ENCODE measurements at regions not wholly inside any gene's neighbourhood (a gene's known extent, or its start where the extent isn't known, plus 50 kb on each side); places are given as distances from the start of the nearest gene placed in this dataset.
"Not testable (repeated sequence)": the region's sequence is repeated elsewhere in the genome, so short reads cannot be mapped to it uniquely, and the experiment has no call there.

DNA sequence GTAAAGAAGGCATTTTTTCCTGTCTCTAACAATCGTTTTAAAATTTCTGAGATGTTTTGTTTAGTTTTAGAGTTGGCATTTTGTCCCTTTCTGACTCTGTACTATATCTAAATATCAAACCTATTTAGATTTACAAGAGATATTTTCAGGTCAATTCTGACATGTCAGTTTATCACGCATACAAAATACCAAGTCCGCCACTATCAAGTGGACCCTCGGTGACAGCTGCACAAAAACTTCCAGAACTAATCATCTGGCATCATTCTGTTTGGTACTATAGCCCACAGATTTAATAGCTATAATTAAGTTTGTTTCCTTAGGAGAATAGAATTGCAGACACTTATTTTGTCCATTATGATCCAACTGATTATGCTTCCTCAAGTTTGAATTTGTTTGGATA lies 1278.2 kb downstream of the CDH12 start:
- H3K27ac ChIP-seq: no peak overlapping the region
- TF ChIP-seq, protein P1, sequence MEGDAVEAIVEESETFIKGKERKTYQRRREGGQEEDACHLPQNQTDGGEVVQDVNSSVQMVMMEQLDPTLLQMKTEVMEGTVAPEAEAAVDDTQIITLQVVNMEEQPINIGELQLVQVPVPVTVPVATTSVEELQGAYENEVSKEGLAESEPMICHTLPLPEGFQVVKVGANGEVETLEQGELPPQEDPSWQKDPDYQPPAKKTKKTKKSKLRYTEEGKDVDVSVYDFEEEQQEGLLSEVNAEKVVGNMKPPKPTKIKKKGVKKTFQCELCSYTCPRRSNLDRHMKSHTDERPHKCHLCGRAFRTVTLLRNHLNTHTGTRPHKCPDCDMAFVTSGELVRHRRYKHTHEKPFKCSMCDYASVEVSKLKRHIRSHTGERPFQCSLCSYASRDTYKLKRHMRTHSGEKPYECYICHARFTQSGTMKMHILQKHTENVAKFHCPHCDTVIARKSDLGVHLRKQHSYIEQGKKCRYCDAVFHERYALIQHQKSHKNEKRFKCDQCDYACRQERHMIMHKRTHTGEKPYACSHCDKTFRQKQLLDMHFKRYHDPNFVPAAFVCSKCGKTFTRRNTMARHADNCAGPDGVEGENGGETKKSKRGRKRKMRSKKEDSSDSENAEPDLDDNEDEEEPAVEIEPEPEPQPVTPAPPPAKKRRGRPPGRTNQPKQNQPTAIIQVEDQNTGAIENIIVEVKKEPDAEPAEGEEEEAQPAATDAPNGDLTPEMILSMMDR (conservative IDR thresholded peaks at IDR 0.05): no peak
- no peak for TF ChIP-seq ZFX (IDR thresholded peaks at IDR 0.05)

DNA sequence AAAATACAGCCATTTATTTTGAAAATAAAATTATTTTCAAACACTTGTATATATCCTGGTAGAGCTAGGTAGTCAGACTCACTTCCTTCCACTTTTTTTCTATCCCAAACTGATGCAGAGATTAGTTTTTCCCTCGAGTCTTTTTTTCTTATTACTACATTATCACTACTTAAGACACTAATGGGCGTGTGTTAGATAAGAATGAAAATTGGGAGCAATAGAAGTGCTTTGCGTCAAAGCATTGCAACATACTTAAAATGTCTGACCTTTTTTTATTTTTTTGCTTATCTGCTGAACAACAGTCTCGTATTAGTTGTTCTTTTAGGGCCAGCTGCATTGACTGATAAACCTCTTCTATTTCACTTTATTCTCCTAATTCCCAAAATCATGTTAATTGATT lies 1278.7 kb downstream of the CDH12 start:
- no peak overlapping the region for H3K27ac ChIP-seq
- TF ChIP-seq ZFX (IDR thresholded peaks at IDR 0.05): no peak
- TF ChIP-seq, protein P1 (conservative IDR thresholded peaks at IDR 0.05): no peak

DNA sequence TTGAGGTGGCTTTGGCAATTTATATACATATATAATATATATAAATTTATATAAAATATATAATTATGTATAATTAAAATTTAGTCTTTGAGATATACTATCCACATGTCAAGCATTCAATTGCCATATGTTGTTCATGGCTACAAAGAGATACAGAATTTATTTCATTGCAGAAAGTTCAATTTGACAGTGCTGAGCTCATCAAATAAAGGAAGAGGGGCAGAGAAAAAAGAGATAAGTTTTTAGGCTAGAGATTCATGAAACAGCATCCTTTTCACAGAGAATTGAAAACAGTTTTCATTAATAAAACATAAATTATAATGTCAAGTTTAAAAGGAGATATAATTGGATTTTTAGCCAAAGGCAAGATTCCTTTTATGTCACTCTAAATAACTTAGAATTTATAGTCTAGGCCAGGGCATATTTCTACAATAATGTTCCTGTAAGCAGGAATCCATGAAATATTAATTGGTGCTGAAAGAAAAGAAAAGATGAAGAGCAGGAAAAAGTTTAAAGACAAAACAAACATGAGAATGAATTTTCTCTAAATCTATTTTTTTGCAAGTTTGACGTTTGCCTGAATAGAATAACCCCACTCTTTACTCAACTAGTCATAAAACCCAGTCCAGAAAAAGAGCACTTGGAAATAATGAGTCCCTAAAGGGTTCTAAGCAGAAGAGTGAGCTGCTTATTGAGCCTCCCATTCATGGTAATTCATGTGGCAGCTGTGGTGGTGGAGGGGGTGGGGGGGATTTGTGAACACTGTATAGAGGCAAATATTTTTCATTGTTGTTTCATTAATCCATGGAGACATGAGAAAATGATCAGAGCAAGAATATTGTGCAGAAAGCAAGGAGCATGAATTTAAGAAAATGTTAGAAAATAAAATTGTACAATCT lies 1279.5 kb downstream of the CDH12 start:
- no peak overlapping the region for H3K27ac ChIP-seq
- no peak for TF ChIP-seq ZFX (IDR thresholded peaks at IDR 0.05)
- TF ChIP-seq, protein P1 (conservative IDR thresholded peaks at IDR 0.05): no peak

DNA sequence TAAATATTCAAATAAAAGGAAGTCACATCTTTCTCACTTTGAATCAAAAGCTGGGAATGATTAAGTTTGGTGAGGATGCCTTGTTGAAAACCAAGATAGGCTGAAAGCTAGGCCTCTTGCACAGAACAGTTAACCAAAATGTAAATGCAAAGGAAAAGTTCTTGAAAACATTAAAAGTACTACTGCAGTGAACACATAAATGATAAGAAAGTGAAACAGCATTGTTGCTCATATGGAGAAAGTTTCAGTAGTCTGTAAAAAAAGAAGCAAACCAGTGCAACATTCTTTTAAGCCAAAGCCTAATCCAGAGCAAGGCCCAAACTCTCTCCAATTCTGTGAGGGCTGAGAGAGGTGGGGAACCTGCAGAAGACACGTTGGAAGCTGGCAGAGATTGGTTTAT lies 1281.9 kb downstream of the CDH12 start:
- H3K27ac ChIP-seq: not testable (repeated sequence)

DNA sequence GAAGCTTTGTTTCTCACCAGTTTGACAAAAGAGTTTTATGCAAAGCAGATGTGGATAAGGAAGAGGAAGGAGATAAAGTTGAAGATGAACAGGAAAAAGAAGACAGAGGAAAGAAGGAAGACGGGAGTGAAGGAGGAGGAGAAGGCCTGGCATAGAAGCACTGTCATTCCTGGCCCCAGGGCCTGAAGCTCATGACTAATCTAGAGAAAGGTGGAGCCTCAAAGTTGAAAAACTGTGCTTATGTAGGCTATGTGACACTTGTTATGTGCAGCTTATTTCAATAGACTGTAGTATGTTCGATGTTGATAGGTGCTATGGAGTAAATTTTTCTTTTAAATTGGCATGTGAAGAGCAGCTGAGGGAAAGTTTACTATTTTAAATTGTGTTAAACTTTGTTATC lies 1294.0 kb downstream of the CDH12 start:
- not testable (repeated sequence) for H3K27ac ChIP-seq

DNA sequence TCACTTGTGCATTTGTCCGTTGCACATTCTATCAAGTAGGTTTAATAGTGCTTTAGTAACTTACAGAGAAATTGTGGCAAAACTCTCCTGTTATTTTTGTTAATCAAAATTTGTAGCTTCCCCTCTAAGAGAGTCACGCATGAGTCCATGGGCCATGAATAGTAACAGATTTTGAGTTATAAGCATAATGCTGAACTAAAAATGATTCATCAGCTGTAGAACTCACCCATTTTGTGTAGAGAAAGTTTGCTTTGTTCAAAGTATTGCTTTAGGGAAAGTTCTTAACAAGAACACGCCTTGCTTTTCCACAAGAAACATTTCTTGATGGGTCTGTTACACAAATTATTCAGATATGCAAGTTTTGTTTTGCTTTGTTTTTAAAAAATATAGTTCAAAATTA lies 1300.9 kb downstream of the CDH12 start:
- H3K27ac ChIP-seq: not testable (repeated sequence)

DNA sequence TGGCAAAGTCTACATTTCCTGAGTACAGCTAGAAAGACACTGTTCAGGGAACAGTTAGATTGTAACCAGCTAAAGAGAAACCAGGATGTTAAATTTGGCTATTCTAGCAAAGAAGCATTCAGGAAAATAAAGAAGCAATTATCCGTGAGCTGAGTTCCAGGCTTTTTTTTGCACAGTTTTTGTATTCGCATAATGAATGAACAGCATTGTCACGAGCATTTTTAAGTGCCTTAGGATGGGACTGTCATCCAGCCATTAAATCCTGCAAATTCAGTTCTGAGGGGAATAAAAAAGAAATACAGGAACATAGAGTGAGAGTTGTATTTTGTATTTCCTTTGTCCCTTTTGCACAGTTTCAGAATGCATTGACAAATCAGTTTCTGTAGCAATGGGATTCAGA lies 1302.2 kb downstream of the CDH12 start:
- H3K27ac ChIP-seq: not testable (repeated sequence)

DNA sequence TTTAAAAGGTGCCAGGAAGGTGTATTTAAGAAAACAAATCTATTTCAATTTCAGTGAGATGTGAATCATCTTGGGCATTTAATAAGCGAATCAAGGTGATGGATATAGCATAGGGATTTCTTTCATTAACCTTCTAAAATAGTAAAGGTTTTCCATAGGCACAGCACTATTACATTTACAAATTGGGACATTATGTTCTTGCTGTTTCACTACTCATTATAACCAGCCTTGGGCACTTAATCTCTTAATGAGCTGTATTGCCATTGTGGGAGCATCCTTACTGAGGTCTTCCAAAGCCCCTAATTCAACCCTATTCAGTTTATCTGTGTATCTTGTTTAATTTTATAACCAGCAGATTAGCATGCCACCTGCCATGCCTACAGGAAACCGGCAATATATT lies 1305.5 kb downstream of the CDH12 start:
- not testable (repeated sequence) for H3K27ac ChIP-seq

DNA sequence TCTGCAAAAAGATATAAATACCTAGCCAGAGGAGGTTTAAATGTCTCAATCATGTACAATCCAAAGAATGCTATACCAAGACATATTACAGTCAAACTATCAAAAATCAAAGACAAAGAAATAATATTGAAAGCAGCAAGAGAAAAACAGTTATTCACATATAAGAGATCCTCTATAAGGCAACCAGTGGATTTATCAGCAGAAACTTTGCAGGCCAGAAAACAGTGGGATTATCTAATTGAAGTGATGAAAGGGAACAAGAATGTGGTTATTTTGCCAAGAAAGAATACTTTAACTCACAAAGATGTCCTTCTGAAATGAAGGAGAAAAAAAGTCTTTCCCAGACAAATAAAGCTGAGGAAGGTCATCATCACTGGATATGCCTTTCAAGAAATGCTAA lies 1318.0 kb downstream of the CDH12 start:
- not testable (repeated sequence) for H3K27ac ChIP-seq

DNA sequence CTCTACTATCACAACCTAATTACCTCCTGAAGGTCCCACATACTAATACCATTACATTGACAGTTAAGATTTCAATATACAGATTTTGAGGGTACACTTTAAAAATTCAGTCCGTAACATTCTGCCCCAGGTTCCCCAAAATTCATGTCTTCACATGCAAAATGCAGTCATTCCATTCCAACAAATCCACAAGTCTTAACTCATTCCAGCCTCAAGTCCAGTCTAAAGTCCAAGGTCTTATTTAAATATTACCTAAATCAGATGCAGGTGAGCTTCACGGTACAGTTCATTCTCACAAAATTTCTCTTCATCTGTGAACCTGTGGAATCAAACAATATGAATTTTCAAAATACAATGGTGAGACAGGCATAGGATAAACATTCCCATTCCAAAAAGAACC lies 1332.0 kb downstream of the CDH12 start:
- H3K27ac ChIP-seq: not testable (repeated sequence)

DNA sequence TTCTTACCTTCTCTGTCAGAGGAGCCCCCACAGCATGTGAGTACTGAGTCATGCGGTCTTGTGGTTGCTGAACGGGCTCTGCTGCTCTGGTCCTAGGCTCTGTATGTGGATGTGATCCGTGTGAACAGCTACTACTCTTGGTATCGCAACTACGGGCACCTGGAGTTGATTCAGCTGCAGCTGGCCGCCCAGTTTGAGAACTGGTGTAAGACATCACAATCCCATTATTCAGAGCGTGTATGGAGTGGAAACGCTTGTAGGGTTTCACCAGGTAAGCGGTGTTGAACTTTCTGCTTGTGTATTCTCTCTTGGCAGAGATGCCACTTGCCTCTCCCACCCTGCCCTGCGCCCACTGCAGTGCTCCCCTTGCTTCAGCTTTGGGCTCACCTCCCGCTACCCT lies 1356.2 kb downstream of the CDH12 start:
- H3K27ac ChIP-seq: not testable (repeated sequence)

DNA sequence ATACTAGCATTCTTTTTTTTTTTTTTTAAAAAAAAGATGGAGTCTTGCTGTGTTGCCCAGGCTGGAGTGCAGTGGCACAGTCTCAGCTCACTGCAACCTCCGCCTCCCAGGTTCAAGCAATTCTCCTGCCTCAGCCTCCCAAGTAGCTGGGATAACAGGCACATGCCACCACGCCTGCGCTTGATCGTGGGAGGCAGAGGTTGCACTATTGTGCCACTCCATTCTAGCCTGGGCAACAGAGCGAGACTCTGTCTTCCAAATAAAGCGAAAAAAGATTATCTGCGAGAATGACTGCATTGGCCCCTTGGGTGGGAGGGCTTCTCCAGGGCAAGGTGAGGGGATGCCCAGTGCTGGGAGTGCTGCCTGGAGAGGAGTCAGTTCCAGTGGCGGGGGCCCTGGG lies 1357.1 kb downstream of the CDH12 start:
- H3K27ac ChIP-seq: peak overlapping the region; percentile 89

DNA sequence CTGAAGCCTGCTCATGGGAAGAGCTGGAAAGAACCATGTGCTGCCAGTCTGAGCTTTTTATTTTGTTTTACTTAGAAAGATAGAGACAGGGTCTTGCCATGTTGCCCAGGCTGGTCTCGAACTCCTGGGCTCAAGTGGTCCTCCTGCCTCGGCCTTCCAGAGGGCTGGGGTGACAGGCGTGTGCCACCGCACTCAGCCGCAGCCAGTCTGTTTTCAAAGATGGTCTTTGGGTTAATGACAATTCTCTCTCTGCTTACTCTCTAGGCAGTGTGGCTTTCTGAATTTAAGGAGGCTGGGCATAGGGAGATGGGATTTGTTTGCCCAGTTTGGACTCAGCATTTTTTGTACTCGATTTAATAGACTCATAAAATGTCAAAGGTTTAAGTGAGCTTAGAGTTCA lies 1357.9 kb downstream of the CDH12 start:
- H3K27ac ChIP-seq: peak overlapping the region; percentile 89

DNA sequence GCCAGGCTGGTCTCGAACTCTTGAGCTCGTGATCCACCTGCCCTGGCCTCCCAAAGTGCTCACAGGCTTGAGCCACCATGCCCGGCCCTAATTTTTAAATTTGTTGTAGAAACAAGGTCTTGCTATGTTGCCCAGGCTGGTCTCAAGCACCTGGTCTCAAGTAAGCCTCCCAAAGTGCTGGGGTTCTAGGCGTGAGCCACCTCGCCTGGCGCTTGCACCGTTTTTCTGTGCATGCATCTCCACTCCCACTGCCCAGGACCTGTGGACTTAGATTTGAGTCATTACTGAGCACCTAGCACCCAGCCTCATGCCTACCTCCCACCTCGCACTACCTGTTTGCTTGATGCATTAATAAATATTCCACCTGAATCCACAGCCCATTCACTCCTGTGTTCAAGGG lies 1359.1 kb downstream of the CDH12 start:
- peak overlapping the region; percentile 89 for H3K27ac ChIP-seq

DNA sequence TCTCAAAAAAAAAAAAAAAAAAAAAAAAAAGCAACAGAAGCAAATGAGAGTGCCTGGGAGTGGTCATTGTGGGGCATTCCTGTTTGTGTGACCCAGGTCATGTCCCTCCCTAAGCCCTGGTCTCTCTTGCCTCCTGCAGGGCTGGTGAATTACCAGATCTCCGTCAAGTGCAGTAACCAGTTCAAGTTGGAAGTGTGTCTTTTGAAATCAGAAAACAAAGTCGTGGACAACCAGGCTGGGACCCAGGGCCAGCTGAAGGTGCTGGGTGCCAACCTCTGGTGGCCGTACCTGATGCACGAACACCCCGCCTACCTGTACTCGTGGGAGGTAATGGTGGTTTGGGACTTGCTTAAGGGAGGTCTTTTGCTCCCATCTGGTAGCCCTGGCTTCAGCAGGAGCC lies 1362.0 kb downstream of the CDH12 start:
- H3K27ac ChIP-seq: not testable (repeated sequence)

DNA sequence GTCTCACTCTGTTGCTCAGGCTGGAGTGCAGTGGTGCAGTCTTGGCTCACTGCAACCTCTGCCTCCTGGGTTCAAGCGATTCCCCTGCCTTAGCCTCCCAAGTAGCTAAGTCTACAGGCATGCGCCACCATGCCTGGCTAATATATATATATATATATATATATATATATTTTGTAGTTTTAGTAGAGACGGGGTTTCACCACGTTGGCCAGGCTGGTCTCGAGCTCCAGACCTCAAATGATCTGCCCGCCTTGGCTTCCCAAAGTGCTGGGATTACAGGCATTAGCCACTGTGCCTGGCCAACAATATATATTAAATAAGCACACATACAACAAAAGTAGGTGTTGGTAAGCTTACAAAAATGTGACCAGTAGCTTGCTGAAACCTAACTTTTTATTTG lies 1364.3 kb downstream of the CDH12 start:
- not testable (repeated sequence) for H3K27ac ChIP-seq
